ENCODE measurements at regions not wholly inside any gene's neighbourhood (a gene's known extent, or its start where the extent isn't known, plus 50 kb on each side); places are given as distances from the start of the nearest gene placed in this dataset.
"Not testable (repeated sequence)": the region's sequence is repeated elsewhere in the genome, so short reads cannot be mapped to it uniquely, and the experiment has no call there.

DNA sequence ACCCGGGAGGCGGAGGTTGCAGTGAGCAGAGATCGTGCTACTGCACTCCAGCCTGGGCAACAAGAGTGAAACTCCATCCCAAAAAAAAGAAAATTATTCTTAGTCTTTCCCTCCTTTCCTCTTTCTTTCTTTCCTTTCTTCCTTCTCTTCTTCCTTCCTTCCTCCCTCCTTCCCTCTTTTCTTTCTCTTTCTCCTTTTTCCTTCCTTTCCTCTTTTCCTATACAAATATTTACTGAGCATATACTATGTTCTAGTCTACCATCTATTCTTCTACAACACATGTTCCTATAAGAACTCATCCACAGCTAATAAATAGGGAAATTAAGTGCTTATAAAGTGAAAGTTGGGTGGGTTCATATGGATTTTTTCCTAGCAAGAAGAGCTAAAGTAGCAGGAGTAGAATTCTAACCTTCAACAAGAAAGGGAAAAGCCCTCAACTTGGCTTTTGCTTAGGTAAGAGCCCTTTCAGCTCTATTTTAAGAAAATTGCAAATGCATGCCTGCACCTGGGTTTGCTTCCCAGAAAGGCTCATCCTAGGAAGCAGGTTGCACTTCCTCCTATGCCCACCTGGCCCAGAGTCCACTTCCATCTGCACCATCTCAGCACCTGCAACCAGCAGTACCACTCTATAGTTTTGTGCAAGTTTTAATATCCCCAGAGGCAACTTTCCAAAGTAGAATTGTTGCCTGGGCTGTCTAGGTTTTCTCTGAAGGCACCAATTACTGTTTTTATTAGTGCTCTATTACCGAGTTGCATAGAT is 122.0 kb upstream of the CCND2 start:
- TF ChIP-seq, protein P1, sequence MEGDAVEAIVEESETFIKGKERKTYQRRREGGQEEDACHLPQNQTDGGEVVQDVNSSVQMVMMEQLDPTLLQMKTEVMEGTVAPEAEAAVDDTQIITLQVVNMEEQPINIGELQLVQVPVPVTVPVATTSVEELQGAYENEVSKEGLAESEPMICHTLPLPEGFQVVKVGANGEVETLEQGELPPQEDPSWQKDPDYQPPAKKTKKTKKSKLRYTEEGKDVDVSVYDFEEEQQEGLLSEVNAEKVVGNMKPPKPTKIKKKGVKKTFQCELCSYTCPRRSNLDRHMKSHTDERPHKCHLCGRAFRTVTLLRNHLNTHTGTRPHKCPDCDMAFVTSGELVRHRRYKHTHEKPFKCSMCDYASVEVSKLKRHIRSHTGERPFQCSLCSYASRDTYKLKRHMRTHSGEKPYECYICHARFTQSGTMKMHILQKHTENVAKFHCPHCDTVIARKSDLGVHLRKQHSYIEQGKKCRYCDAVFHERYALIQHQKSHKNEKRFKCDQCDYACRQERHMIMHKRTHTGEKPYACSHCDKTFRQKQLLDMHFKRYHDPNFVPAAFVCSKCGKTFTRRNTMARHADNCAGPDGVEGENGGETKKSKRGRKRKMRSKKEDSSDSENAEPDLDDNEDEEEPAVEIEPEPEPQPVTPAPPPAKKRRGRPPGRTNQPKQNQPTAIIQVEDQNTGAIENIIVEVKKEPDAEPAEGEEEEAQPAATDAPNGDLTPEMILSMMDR (IDR thresholded peaks at IDR 0.05; ENCODE audit: low read depth, low read length) = no peak
- ChIA-PET CTCF (no interaction called here), POLR2A (no interaction called here)
- H3K9me3 ChIP-seq (ENCODE audit: control insufficient read depth, insufficient read depth, low read length) = no peaks in the 10 kb centered on the region
- DNase-seq (ENCODE audit: low read depth, low spot score) = no peak
- no peaks in the 10 kb centered on the region for H3K27me3 ChIP-seq (ENCODE audit: control insufficient read depth, insufficient read depth, low read length)
- no peak overlapping the region for H3K4me3 ChIP-seq (ENCODE audit: low read depth, low read length)
- no peak overlapping the region for H3K27ac ChIP-seq (ENCODE audit: low read depth, low read length)

DNA sequence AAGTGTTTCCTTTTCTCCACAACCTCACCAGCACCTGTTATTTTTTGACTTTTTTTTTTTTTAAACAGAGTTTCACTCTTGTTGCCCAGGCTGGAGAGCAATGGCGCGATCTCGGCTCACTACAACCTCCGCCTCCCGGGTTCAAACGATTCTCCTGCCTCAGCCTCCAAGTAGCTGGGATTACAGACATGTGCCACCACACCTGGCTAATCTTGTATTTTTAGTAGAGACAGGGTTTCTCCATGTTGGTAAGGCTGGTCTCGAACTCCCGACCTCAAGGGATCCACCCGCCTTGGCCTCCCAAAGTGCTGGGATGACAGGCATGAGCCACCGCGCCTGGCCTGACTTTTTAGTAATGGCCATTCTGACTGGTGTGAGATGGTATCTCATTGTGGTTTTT is 123.2 kb upstream of the CCND2 start:
- CTCF ChIA-PET; H3K4me3 ChIP-seq (ENCODE audit: low read depth, low read length); POLR2A ChIA-PET; H3K27ac ChIP-seq (ENCODE audit: low read depth, low read length); H3K9me3 ChIP-seq (ENCODE audit: control insufficient read depth, insufficient read depth, low read length); DNase-seq (ENCODE audit: low read depth, low spot score); H3K27me3 ChIP-seq (ENCODE audit: control insufficient read depth, insufficient read depth, low read length): not testable (repeated sequence)

DNA sequence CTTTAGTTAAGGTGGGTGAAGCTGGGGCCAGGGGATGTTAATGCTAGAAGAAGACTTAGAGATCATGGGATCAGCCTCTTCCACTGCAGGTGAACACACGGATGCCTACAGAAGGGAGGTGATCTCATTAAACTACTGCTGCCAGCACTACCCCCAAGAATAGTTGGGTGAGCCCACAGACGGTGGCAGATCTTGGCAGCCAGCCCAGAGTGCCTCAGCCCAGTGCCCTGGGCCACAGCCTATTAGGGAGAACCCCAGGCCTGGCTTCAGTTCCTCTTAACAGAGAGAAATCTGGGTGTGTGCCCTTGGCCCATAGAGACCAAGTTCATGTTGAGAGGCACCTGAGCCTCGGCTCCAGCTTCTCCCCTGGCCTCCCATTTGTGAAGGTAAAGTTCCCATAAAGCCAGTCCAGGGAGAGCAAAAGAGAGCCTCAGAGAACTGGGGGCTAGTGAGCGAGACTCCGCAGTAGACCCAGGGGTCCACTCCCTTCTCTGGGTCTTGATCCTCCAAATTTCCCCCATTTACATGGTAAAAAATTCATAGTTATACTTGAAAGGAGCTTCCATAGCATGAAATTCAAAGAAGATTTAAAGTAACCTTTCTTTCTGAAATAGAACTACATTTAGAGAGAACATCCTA is 125.0 kb upstream of the CCND2 start:
- ChIA-PET POLR2A (no interaction called here), CTCF (interaction anchor here (0.6 to 1.6 kb wide), 2 partner anchors 41 to 1840 kb away, joined by 4 read pairs; no protein-coding TSS in a partner anchor)
- TF ChIP-seq, protein P1 (IDR thresholded peaks at IDR 0.05; ENCODE audit: low read depth, low read length) = no peak

DNA sequence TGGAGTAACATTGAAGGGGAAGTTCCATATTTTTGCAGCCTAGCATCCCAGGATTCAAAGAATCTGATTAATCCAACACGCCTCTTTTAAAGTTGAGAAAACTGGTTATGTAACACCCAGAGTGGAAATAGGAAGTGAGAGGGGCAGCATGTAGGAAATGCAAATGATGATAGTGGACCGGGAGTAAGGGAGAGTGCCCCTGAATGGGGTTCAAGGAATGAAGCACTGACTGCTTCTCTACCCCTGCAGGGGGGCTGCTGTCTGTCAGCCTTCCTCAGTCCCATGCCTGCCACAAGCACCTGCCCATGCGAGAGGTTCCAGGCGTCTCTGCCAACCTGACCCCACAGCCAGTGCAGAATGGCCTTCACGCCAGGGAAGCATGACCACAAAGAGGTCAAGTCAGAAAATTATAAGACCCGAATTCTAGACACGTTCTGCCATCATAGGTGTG is 126.5 kb upstream of the CCND2 start:
- Histone ChIP-seq H3K9me3 (ENCODE audit: control insufficient read depth, insufficient read depth, low read length) (no peaks in the 10 kb centered on the region), H3K4me3 (ENCODE audit: low read depth, low read length) (no peak overlapping the region), H3K27me3 (ENCODE audit: control insufficient read depth, insufficient read depth, low read length) (no peaks in the 10 kb centered on the region), H3K27ac (ENCODE audit: low read depth, low read length) (no peak overlapping the region)
- POLR2A ChIA-PET = no interaction called here
- DNase-seq (ENCODE audit: low read depth, low spot score) = no peak
- TF ChIP-seq, protein P1 (IDR thresholded peaks at IDR 0.05; ENCODE audit: low read depth, low read length) = no peak
- CTCF ChIA-PET = interaction anchor here (1.6 kb wide), 1 partner anchor 40 kb away, joined by 4 read pairs; no protein-coding TSS in a partner anchor

More for the DNA sequence above, 125.0 kb upstream of the CCND2 start:
- no peak for DNase-seq (ENCODE audit: low read depth, low spot score)
- Histone ChIP-seq H3K9me3 (ENCODE audit: control insufficient read depth, insufficient read depth, low read length) (no peaks in the 10 kb centered on the region), H3K4me3 (ENCODE audit: low read depth, low read length) (no peak overlapping the region), H3K27ac (ENCODE audit: low read depth, low read length) (no peak overlapping the region), H3K27me3 (ENCODE audit: control insufficient read depth, insufficient read depth, low read length) (no peaks in the 10 kb centered on the region)

DNA sequence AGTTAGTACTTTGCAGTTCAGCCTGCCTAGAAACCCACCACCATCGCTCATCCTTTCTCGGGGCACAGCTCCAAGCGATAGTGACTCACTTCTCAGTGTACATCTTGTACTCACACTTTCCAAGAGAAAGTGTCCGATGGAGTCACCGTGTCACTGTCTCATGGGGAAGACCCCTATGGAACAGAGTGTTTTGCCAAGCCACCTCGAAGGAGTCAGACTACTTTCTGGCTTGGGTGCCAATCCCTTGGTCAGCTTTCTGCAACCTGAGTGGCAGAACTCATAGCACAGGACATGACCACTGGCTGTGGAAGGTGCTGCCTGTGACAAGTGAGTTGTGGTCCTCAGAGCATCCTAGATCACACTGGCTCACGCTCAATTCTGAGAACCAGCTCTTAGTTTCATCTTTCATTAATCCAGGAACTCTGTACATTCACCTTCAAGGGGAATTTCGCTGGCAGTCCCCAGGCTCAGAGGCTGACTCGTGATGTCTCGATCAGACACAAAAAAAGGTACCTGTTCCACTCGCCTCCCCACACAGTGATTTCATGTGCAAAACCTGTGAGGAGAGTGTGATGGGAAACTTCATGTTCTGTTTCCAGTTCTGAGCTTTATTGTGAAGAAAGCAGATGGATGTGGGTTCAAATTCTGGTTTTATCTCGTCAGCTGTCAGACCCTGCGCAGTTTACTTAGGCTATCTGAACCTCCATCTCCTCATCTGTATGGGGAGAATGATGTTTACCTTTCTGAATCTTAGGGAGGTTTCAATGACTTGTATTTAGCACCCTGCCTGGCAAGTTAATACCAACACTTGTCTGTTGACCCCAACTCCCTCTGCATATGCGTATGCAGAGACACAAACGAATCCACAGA is 127.3 kb upstream of the CCND2 start:
- TF ChIP-seq, protein P1 (IDR thresholded peaks at IDR 0.05; ENCODE audit: low read depth, low read length) = no peak
- Histone ChIP-seq H3K27ac (ENCODE audit: low read depth, low read length) (no peak overlapping the region), H3K9me3 (ENCODE audit: control insufficient read depth, insufficient read depth, low read length) (no peaks in the 10 kb centered on the region), H3K4me3 (ENCODE audit: low read depth, low read length) (no peak overlapping the region), H3K27me3 (ENCODE audit: control insufficient read depth, insufficient read depth, low read length) (no peaks in the 10 kb centered on the region)
- POLR2A ChIA-PET = no interaction called here
- DNase-seq (ENCODE audit: low read depth, low spot score) = no peak
- CTCF ChIA-PET = interaction anchor here (1.4 kb wide), 1 partner anchor 39 kb away, joined by 3 read pairs; no protein-coding TSS in a partner anchor

Data from AG04450 (cell line).